DMS 273 (cell line): ENCODE measurements at regions not wholly inside any gene's neighbourhood (a gene's known extent, or its start where the extent isn't known, plus 50 kb on each side); places are given as distances from the start of the nearest gene placed in this dataset.
"Not testable (repeated sequence)": the region's sequence is repeated elsewhere in the genome, so short reads cannot be mapped to it uniquely, and the experiment has no call there.

Source experiments
- DNase-seq: peaks from one replicate; lab custom pipeline; 2025; ENCODE audit not compliant: unreplicated experiment; lab: John Stamatoyannopoulos, UW

- DNase-seq = no peak
Observed at GRCh38 chr10:64283621-64284020, 762.4 kb downstream of the REEP3 start.

- no peak for DNase-seq
Observed at GRCh38 chr10:64286533-64286932, 765.3 kb downstream of the REEP3 start.

- no peak for DNase-seq
Observed at GRCh38 chr10:64288404-64288803, 767.2 kb downstream of the REEP3 start.

- DNase-seq = no peak
Observed at GRCh38 chr10:64303566-64303965, 782.4 kb downstream of the REEP3 start.

- no peak for DNase-seq
Observed at GRCh38 chr10:64306729-64307327, 785.6 kb downstream of the REEP3 start.

GRCh38 chr10:64312876-64313275, 791.7 kb downstream of the REEP3 start:
- no peak for DNase-seq

GRCh38 chr10:64313967-64314366, 792.8 kb downstream of the REEP3 start:
- no peak for DNase-seq

GRCh38 chr10:64316416-64316815, 795.2 kb downstream of the REEP3 start:
- no peak for DNase-seq

- no peak for DNase-seq
Observed at GRCh38 chr10:64316833-64317232, 795.6 kb downstream of the REEP3 start.

- no peak for DNase-seq
Observed at GRCh38 chr10:64320448-64320847, 799.2 kb downstream of the REEP3 start.

GRCh38 chr10:64329510-64329909, 808.3 kb downstream of the REEP3 start:
- no peak for DNase-seq

- no peak for DNase-seq
Observed at GRCh38 chr10:64332551-64332950, 811.4 kb downstream of the REEP3 start.

- DNase-seq = no peak
Observed at GRCh38 chr10:64334084-64334483, 812.9 kb downstream of the REEP3 start.

- no peak for DNase-seq
Observed at GRCh38 chr10:64344211-64344610, 823.0 kb downstream of the REEP3 start.

GRCh38 chr10:64345856-64346255, 824.7 kb downstream of the REEP3 start:
- no peak for DNase-seq

GRCh38 chr10:64346389-64346788, 825.2 kb downstream of the REEP3 start:
- no peak for DNase-seq

- DNase-seq = no peak
Observed at GRCh38 chr10:64350665-64351064, 829.5 kb downstream of the REEP3 start.

- DNase-seq = no peak
Observed at GRCh38 chr10:64358907-64359306, 837.7 kb downstream of the REEP3 start.

GRCh38 chr10:64360240-64360639, 839.0 kb downstream of the REEP3 start:
- DNase-seq = not testable (repeated sequence)

- no peak for DNase-seq
Observed at GRCh38 chr10:64363687-64364086, 842.5 kb downstream of the REEP3 start.

GRCh38 chr10:64365663-64366062, 844.5 kb downstream of the REEP3 start:
- no peak for DNase-seq

GRCh38 chr10:64368298-64368697, 847.1 kb downstream of the REEP3 start:
- no peak for DNase-seq
